HG03196 (cell line): ENCODE measurements at regions not wholly inside any gene's neighbourhood (a gene's known extent, or its start where the extent isn't known, plus 50 kb on each side); places are given as distances from the start of the nearest gene placed in this dataset.
"Not testable (repeated sequence)": the region's sequence is repeated elsewhere in the genome, so short reads cannot be mapped to it uniquely, and the experiment has no call there.

Experiments
- ATAC-seq: cut with Tn5 transposase; IDR thresholded peaks from one replicate; pipeline ENCODE4 v1.9.1; 2021; ENCODE audit not compliant: unreplicated experiment

DNA sequence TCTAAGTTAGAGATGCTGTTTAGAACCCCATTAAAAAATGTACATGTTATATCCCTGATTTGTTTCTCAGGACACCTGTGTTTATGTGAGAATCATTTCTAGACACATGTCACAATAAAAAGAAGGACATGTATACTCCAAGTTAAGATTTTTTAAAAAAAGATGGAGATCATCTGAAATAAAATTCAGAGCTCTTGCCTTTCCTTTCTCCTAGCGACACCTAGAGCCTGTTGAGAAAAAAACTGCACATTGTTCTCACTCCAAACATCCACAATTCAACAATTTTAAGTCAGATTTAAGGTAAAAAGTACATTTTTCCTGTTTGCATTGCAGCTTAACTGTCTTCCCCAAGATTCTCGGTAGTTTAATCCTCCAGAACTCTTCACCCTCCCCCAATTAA is 171.8 kb downstream of the ATP6V0E2 start:
- not testable (repeated sequence) for ATAC-seq

DNA sequence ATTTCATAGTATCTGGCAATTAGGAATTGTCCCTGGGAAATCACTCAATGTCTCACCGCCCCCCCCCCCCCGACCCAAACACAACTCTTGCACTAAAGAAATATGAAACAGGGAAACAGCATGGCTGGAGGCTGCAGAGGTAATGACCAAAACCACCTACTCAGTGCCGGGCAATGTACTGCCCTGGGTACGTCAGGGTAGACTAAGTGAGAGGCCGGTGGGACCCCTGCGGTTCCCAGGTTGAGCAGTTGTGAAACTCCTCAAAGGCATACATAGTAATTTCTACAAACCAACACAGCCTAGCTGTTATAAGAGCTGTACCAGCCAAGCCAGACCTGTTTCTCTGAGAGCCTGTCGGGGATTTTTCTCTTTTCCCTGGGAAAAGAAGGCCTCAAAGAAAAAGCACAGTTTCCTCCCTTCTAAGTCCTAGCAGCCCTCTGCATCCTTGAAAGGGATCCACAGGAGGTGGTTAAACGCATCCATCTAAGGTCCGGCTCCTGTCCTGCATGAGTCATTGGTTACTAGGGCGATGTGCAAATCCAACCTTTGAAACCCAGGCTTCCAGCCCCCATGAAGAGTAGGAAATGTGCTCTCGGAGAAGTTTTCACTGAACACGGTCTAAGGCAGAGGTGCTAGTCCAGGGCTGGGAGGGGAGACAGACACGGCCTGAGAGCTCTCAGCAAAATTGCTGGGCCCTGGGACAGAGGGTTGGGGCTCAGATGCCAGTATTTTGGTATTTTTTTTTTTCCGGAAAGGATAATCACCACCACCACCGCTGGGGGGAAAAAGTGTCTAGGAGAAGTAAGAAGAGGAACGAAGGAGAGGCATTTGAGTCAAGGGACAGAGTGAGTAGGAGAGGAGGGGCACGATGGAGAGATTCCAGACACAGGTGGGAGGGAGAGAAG is 172.8 kb downstream of the ATP6V0E2 start:
- ATAC-seq = not testable (repeated sequence)

DNA sequence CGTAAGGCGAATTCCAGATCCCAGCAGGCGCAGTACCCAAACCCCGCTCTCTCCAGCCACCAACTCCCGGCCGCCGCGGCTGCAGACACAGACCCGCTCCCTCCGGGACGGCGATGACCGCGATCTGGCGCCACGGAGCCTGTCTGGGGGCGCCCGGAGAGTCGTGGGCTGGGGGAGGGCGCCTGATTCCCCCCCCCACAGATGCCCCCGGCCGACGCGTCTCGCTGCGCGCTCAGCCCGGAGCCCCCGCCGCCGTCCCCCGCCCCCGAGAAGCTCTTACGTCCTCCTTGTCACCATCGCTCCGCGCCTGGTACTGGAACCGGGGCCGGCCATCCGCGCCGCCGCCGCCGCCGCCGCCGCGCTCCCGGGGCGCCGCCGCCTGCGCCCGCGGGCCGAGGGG is 173.6 kb downstream of the ATP6V0E2 start:
- ATAC-seq = not testable (repeated sequence)

DNA sequence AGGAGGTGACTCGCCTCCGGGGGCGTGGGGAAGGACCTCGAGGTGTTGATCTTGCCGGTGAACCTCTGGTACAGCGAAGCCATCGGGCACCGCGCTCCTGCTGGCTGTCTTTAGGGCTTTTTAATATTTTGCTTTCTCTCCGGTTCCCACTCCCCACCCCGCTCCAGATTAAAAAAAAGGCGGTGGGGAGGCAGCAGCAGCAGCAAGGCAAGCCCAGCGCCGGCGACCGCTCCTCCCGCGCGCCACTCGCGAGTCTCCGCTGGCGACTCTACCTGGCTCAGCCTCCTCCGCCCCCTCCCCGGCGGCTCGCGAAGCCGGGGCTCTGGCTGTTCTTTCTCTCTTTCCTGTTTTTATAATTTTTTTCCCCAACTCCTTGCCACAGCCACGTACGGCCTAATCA is 174.0 kb downstream of the ATP6V0E2 start:
- ATAC-seq = not testable (repeated sequence)

DNA sequence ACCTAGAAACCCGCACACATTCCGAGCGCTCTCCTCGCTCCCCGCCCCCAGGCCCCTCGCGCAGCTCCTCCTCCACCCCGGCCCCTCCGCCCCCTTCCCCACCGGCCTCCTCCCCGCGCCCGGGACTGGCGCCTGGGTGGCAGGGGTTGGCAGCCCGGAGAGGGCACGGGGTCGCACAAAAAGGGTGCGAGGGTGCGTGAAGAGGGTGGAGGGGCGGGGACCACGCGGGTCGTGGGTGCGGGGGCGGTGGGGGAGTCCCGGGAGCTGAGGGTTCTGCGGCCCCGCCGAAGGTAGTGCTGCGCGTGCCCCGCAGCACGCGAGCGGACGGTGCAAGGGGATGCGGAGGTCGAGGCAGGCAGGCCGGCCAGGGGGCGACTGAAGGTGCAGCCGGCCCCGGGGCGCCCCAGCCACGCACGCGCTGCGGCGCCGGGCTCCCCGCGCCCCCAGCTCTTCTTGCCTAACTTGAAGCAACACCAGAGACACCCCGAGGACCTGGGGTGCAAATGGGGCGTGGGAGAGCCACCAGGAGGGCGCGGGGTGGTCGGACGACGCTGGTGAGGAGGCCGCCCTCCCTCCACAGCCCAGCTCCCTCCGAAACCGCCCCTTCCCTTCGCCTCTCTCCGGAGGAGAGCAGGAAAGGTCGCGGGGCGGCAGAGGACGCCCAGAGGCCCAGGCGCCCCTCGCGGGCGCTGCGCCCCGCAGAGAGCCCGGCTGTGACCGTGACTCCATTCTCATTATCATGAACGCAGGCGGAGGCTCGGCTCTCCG is 174.7 kb downstream of the ATP6V0E2 start:
- ATAC-seq = not testable (repeated sequence)

DNA sequence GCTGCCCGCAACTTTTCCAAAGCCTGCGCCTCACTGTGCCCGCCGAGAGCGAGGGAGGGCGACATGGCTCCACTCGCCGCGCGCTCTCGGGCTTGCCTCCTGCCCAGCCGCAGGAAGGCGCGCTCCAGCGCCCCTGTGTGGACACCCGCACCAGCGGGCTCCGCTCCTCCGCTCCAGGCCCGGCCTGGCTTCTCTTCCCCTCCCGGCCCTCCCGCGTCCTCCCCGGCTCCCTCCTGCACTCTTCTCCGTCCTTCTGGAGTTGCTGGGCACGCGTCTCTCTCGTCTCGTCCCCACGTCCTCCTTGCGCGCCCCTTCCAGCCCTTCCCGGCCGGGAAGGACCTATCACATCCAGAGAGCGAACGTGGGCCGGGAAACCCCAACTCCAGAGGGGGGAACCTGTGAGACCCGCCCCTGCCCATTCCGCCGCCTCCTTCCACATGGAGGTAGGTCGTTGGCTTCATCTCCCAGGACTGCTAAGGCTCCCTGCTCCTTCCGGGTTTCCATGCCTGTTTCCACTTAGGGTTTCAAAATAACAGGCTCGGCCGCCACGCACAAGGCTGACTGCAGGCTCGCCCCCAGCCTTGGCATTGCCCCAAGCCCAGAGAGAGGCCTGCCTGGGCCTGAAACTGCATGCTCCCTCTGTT is 175.4 kb downstream of the ATP6V0E2 start:
- ATAC-seq = not testable (repeated sequence)

DNA sequence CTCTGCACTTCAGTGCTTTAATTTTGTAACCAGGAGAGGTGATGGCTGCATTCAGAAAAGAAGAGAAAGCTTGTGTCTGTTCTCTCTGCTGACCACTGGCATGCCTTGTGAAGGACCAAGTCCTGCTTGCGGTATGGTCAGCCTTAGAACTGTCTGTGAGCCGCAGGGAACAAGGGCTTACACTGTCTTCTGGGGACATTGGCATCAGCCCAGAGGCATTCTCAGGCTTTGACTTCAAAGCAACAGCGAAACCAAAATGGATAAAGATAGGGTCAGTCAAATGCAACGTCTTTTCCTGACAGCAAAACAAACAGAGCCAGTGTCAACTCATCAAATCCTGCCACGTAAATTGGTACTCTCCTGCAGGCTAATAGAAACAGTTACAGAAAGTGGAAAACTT is 179.6 kb downstream of the ATP6V0E2 start:
- not testable (repeated sequence) for ATAC-seq

DNA sequence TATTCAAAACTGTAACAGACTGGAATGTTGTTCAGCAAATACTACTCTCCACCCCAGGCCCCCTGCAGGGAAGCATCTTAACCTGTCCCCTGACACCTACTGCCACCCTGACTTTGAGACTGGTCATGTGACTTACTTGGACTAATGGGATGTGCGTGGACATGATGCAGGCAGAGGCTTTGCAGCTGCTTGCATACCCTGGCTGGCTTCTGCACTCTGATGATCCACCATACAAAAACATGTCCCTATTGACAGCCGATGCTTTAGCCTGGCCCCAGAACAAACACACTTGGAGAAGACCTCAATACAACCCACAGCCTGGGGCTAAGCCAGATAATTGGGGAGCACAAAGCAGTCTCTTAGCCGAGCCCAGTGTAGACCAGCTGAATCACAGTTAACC is 180.5 kb downstream of the ATP6V0E2 start:
- not testable (repeated sequence) for ATAC-seq

DNA sequence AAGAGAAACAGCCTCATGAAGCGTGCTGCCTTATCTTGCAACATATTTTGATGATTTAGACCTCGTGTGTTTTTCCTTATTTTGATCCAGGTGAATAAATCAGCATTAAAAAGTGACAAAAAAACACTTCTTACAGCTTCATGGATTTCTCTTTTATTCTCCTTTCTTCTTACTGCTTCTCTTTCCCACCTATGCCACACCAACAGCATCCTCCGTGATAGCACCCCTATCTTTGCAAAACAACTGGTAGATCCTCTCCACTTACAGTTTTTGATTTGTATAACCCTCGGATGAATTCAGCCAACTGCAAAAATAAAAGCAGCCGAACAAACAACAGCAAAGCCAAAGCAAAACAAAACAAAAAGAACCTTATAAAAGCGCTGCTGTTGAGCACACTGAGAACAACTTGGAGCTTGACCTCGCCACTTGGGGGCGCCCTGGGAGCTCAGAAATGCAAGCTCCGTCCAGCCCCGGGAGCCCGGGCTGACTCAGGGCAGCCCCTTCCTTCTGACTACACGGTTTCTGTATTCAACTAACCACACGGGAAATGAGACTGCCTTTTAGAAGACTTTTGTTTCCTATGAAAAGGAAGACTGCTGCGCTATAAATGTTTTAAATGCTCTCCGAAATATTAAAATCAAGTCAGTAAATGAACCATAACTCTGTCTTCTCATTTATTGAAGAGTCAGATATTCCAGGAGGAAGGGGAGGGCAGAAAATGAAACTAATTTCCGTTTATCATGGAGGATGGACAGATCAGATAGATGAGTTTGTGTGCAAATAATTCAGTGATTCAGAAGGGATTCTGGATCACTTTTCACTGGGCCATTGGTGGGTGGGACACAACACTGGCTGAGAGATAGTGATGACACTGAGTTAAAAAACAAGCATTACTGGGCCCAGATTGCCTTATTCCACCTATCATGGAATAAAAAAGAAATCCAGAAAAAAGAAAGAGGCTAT is 186.8 kb downstream of the ATP6V0E2 start:
- peak; percentile 94 for ATAC-seq

DNA sequence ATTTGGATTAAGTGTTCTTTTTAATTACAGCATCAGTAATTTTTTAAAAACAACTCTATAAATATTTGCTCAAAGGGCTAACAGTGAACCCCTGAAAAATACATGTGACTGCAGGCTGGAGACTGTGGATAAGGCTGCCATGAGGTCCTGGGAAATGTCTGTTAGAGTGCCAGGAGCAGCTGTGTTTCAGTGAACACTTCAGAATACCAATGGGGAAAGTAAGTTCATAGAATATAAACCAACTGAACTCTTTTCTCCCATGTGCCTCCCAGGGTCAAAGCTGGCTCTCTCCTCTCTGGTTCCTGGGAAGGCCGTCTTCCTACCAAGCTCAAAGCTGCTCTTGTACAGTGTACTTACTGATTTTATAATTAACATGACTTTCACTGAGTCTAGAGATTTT is 189.4 kb downstream of the ATP6V0E2 start:
- ATAC-seq = not testable (repeated sequence)

DNA sequence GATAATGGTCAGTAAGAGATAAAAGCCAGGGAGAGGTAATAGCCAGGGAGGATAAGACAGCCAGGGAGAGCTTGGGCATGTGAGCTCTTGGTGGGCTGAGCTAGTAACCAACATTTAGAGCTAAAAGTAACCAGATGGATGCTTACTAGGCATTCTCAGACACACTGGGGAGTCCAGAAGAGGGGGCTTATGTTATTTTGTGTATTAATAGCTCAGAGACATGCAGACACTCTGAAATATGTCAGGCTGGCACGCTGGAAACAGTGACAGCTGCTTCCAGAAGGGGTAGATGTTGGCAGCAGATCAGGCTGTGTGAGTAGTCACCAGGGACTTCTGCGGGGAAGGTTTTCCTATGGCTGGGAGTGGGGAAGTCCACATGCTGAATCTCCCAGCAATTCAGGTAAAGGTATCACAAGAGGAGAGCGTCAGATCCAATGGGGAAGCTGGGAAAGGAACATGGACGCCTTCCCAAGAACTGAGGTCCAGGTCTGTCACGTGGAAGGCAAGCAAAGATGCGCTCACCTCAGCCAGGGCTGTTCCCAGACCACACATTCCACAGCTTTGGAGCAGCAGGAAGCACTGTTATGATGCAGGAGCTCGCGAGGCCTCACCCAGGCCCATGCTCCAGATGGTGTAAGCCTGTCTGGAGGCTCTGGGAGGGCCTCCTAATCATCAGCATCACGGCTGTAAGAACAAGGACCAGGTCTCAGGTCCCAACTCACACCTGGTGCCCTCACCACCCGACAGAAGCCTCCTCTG is 196.0 kb downstream of the ATP6V0E2 start:
- ATAC-seq = not testable (repeated sequence)

DNA sequence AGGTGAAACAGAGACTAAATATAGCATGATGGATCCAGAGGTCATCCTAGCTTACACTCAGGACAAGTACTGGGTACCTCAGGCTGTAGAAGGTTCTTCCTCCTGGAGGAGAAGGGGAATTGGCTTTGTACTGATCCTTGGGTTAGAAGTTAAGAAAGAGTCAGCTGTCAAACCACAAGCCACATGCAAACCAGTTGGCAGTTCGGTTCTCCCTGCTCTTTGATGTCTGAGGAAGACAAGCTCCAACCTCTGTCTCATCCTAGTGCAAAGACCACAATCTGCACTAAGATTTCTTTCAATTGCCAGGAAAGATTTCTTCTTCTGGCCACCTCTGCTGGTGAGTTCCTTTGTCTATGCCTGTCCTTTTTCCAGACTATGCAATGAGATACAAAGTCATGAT is 203.8 kb downstream of the ATP6V0E2 start:
- not testable (repeated sequence) for ATAC-seq

DNA sequence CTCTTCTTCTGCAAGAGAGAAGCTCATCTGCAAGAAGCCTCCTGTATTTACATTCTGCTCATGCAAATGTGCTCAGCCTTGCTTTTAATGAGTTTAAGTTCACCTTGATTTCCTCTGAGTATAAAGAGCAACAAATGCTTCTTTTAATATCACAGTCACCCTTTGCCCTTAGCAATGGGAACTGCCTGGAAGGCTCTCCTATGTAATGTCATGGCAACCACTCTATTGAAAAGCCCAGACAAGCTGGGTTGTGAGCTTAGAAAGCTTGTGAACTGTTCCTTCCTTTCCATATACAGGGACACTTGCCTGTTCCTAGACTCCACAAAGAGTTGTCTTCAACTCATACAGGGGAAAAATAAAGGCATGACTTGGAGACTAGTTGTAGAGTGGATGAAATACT is 208.1 kb downstream of the ATP6V0E2 start:
- ATAC-seq = not testable (repeated sequence)

DNA sequence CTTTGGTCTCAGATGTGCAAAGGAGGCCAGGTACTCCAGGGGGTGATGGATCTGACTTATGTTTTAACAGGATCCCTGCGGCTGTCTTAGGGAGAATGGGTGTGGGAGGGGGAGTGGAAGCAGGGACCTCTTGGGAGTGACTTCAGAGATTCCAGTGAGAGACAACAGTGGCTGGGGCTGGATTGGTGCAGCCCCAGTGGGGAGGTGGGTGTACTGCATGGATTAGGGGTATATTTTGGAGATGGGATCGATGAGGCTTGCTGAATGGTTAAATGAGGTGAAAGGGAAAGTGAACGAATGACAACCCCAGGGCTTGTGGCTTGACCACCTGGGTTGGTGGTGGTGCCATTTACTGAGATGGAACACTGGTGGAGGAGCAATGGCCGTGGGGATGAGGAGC is 211.0 kb downstream of the ATP6V0E2 start:
- not testable (repeated sequence) for ATAC-seq

DNA sequence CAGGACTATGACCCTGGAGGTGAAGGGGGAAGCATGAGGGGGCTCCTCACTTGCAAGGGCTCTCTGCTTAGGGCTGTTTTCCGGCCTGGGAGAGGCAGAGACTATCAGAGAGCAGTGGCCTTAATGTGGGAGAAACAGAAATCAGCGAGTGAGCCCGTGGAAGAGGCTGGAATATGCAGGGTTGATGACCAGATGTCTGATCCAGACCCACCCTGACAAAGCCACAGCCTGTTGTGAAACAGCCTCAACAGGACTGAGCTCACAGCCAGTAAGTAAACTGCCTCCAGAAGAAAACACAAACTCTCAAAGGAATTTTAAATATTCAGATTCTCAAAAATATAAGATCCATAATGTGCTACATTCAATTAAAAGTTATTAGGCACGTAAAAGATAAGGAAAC is 213.7 kb downstream of the ATP6V0E2 start:
- not testable (repeated sequence) for ATAC-seq

DNA sequence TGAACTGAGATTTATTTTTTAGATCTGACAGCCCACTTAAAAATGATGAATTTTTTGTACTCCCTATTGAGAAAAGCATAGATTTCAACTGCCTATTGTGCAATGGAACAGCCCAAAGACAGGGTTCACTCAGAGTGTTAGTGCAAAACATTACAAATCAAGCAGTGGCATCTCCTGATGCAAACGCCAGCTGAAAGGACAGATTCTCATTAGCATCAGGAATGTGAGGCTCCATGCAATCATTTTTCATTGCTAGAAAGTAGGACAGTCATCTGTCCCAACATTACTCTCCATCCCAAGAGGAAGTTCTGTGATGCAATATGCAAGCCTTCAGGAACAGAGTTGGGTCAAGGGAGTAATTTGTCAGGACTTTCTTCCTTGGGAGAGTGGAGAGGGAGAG is 215.4 kb downstream of the ATP6V0E2 start:
- not testable (repeated sequence) for ATAC-seq

DNA sequence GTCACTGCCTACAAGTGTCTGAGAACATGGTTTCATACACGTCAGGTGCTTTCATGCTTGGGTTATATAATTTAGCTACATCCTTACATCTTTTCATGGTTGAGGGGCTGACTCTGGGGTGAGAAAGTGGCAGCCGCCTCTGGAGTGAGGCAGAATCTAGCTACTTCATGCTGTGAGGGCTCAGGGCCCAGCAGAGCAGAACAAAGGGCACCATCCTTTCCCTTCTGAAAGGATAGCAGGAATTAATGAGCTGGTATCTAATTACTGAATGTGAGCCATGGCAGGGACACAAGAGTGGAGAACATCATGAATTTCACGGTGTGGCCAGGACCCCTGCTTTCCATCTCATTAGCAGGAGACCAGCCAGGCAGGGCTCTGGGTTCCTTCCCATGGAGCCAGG is 217.0 kb downstream of the ATP6V0E2 start:
- ATAC-seq = not testable (repeated sequence)

DNA sequence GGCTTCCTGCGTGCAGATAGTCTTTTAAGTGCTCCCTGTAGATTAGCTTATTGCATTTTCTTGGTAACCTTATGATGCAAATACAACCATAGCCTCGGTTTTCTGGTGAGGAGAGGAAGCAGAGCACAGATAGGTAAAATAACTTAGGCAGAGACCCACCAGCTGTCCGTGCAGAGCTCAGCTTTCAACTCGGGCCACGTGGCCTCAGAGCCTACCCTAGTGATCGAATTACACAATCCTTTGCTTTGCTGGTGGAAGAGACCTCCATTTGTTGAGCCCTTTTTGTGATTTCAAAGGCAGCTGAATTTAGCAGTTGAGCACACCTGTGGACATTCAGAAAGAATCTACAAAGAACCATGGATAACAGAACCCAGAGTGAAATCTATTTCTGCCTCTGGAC is 220.1 kb downstream of the ATP6V0E2 start:
- ATAC-seq = not testable (repeated sequence)

DNA sequence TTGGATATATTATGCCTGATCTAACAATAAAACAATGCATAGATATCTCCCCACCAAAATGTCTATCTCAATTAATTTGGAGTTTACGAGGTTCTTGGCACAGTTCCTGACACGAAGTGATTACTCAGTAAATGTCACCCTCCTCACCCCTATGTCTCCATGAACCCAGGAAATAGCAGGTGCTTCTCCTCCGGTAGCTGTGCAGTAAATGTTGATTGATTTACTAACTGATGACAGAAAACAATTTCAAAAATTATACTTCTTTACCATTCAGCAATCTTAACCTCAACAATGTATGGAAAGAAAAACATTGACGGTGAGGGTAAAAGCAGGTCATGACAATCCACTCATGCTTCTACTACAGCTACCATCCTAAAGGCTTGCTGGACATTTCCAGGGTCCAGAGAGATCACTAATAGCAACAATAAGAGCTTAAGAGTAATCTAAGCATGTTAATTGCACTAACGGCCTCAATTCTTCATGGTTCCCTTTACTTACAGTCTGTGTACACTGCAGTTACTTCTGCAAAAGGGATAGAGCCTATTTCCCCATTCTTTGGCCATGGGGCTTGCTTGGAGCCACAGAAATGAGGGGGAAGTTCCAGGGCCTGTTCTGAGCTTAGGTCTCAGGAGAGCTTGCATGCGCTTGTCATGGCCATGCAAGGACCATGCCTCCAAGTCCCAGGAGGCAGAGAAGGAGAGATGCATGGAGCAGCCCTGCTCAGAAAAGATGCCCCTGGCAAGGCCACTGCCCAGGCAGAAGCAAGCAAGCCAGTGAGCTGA is 222.6 kb downstream of the ATP6V0E2 start:
- ATAC-seq = not testable (repeated sequence)
